HG02759 (cell line): ENCODE measurements at regions not wholly inside any gene's neighbourhood (a gene's known extent, or its start where the extent isn't known, plus 50 kb on each side); places are given as distances from the start of the nearest gene placed in this dataset.
"Not testable (repeated sequence)": the region's sequence is repeated elsewhere in the genome, so short reads cannot be mapped to it uniquely, and the experiment has no call there.

ENCODE experiments used
- ATAC-seq: cut with Tn5 transposase; IDR thresholded peaks from one replicate; pipeline ENCODE4 v1.9.1; 2021; ENCODE audit warnings: mild to moderate bottlenecking, moderate library complexity; ENCODE audit not compliant: unreplicated experiment

- ATAC-seq = no peak
These were observed 162.9 kb upstream of the PTBP2 start for GRCh38 chr1:96558635-96559034.

- no peak for ATAC-seq
These were observed 162.4 kb upstream of the PTBP2 start for GRCh38 chr1:96559181-96559580.

GRCh38 chr1:96559707-96560596 is 161.6 kb upstream of the PTBP2 start:
- ATAC-seq = no peak

- no peak for ATAC-seq
These were observed 159.5 kb upstream of the PTBP2 start for GRCh38 chr1:96562094-96562493.

- ATAC-seq = not testable (repeated sequence)
These were observed 157.2 kb upstream of the PTBP2 start for GRCh38 chr1:96564401-96564800.

- ATAC-seq = no peak
These were observed 156.0 kb upstream of the PTBP2 start for GRCh38 chr1:96565546-96565945.

- ATAC-seq = no peak
These were observed 152.9 kb upstream of the PTBP2 start for GRCh38 chr1:96568639-96569038.

GRCh38 chr1:96569288-96569687 is 152.3 kb upstream of the PTBP2 start:
- ATAC-seq = no peak

GRCh38 chr1:96579636-96580035 is 141.9 kb upstream of the PTBP2 start:
- ATAC-seq = no peak

GRCh38 chr1:96580920-96581319 is 140.7 kb upstream of the PTBP2 start:
- ATAC-seq = no peak

GRCh38 chr1:96581772-96582171 is 139.8 kb upstream of the PTBP2 start:
- ATAC-seq = no peak

- no peak for ATAC-seq
These were observed 137.7 kb upstream of the PTBP2 start for GRCh38 chr1:96583903-96584302.

- no peak for ATAC-seq
These were observed 134.4 kb upstream of the PTBP2 start for GRCh38 chr1:96587222-96587621.

GRCh38 chr1:96588416-96588995 is 133.1 kb upstream of the PTBP2 start:
- ATAC-seq = no peak

- ATAC-seq = not testable (repeated sequence)
These were observed 126.1 kb upstream of the PTBP2 start for GRCh38 chr1:96595530-96595929.

- peak; percentile 84 for ATAC-seq
These were observed 125.2 kb upstream of the PTBP2 start for GRCh38 chr1:96596226-96596922.

- no peak for ATAC-seq
These were observed 124.4 kb upstream of the PTBP2 start for GRCh38 chr1:96597218-96597617.

- no peak for ATAC-seq
These were observed 123.0 kb upstream of the PTBP2 start for GRCh38 chr1:96598416-96599168.

- not testable (repeated sequence) for ATAC-seq
These were observed 117.0 kb upstream of the PTBP2 start for GRCh38 chr1:96604620-96605019.

- ATAC-seq = not testable (repeated sequence)
These were observed 104.2 kb upstream of the PTBP2 start for GRCh38 chr1:96617375-96617774.

GRCh38 chr1:96632045-96632664 is 89.4 kb upstream of the PTBP2 start:
- ATAC-seq = no peak
